ENCODE measurements at regions not wholly inside any gene's neighbourhood (a gene's known extent, or its start where the extent isn't known, plus 50 kb on each side); places are given as distances from the start of the nearest gene placed in this dataset.
"Not testable (repeated sequence)": the region's sequence is repeated elsewhere in the genome, so short reads cannot be mapped to it uniquely, and the experiment has no call there.

- DNase-seq: no peak
Observed at GRCh38 chr2:236912326-236913120, 173.2 kb upstream of the COPS8 start.

GRCh38 chr2:236915186-236915585 is 170.5 kb upstream of the COPS8 start:
- DNase-seq: no peak

GRCh38 chr2:236915726-236916125 is 170.0 kb upstream of the COPS8 start:
- no peak for DNase-seq

- no peak for DNase-seq
Observed at GRCh38 chr2:236916181-236916580, 169.5 kb upstream of the COPS8 start.

- no peak for DNase-seq
Observed at GRCh38 chr2:236916651-236917050, 169.0 kb upstream of the COPS8 start.

GRCh38 chr2:236917164-236917563 is 168.5 kb upstream of the COPS8 start:
- no peak for DNase-seq

GRCh38 chr2:236918545-236918944 is 167.1 kb upstream of the COPS8 start:
- DNase-seq: no peak

GRCh38 chr2:236919209-236919608 is 166.5 kb upstream of the COPS8 start:
- DNase-seq: no peak

GRCh38 chr2:236919801-236920379 is 165.8 kb upstream of the COPS8 start:
- DNase-seq: not testable (repeated sequence)

- no peak for DNase-seq
Observed at GRCh38 chr2:236922061-236922460, 163.6 kb upstream of the COPS8 start.

GRCh38 chr2:236928380-236929037 is 157.2 kb upstream of the COPS8 start:
- no peak for DNase-seq

GRCh38 chr2:236932831-236933361 is 152.8 kb upstream of the COPS8 start:
- DNase-seq: no peak

- no peak for DNase-seq
Observed at GRCh38 chr2:236934166-236934565, 151.5 kb upstream of the COPS8 start.

GRCh38 chr2:236934656-236935055 is 151.0 kb upstream of the COPS8 start:
- no peak for DNase-seq

- DNase-seq: no peak
Observed at GRCh38 chr2:236935083-236935482, 150.6 kb upstream of the COPS8 start.

- DNase-seq: no peak
Observed at GRCh38 chr2:236935631-236936445, 149.9 kb upstream of the COPS8 start.

GRCh38 chr2:236936446-236936940 is 149.2 kb upstream of the COPS8 start:
- no peak for DNase-seq

- no peak for DNase-seq
Observed at GRCh38 chr2:236938126-236938525, 147.6 kb upstream of the COPS8 start.

- DNase-seq: no peak
Observed at GRCh38 chr2:236939271-236939670, 146.4 kb upstream of the COPS8 start.

- peak; percentile 1 to 49 for DNase-seq
Observed at GRCh38 chr2:236939721-236940231, 145.9 kb upstream of the COPS8 start.

- no peak for DNase-seq
Observed at GRCh38 chr2:236940497-236940896, 145.2 kb upstream of the COPS8 start.

- DNase-seq: no peak
Observed at GRCh38 chr2:236940916-236941520, 144.7 kb upstream of the COPS8 start.
